HepG2 (cell line): ENCODE measurements at regions not wholly inside any gene's neighbourhood (a gene's known extent, or its start where the extent isn't known, plus 50 kb on each side); places are given as distances from the start of the nearest gene placed in this dataset.
A peak's percentile ranks its signal among the peaks of the same experiment; 100 is the strongest.

Experiments
- HBP1 ChIP-seq: IDR thresholded peaks from 2 replicates; pipeline ENCODE4 v1.6.1; 2016; ENCODE audit warnings: low read depth, control low read depth
- IRF2 ChIP-seq: IDR thresholded peaks from 2 replicates; pipeline ENCODE4 v1.6.1; 2018; ENCODE audit warnings: missing genetic modification reagents, missing compliant biosample characterization
- NFIB ChIP-seq: sonication (generic); formaldehyde crosslinking; IDR thresholded peaks from 2 replicates; pipeline ENCODE4 v1.9.0; 2021; ENCODE audit warnings: missing genetic modification reagents, mild to moderate bottlenecking, borderline replicate concordance
- SNAPC5 ChIP-seq: sonication (generic); formaldehyde crosslinking; IDR thresholded peaks from 2 replicates; pipeline ENCODE4 v1.8.1; 2023; ENCODE audit warnings: mild to moderate bottlenecking, missing genetic modification reagents, borderline replicate concordance
- SP140L ChIP-seq: sonication (generic); formaldehyde crosslinking; IDR thresholded peaks from 2 replicates; pipeline ENCODE4 v1.4.0; 2020; ENCODE audit warnings: missing genetic modification reagents, borderline replicate concordance
- UBTF ChIP-seq: sonication (generic); formaldehyde crosslinking; IDR thresholded peaks from 2 replicates; pipeline ENCODE4 v1.4.0; 2020; ENCODE audit warnings: mild to moderate bottlenecking, missing genetic modification reagents
- ZFYVE20 ChIP-seq: sonication (generic); formaldehyde crosslinking; IDR thresholded peaks from 2 replicates; pipeline ENCODE4 v1.8.0; 2023; ENCODE audit warnings: low read depth, mild to moderate bottlenecking, moderate library complexity, missing genetic modification reagents, borderline replicate concordance
- ZNF136 ChIP-seq: sonication (generic); formaldehyde crosslinking; IDR thresholded peaks from 2 replicates; pipeline ENCODE4 v1.8.1; 2022; ENCODE audit warnings: low read depth, mild to moderate bottlenecking, moderate library complexity, missing genetic modification reagents
- ZNF143 ChIP-seq: sonication (generic); formaldehyde crosslinking; IDR thresholded peaks from 2 replicates; pipeline ENCODE4 v1.4.0; 2020; ENCODE audit warnings: missing genetic modification reagents
- ZNF232 ChIP-seq: sonication (generic); formaldehyde crosslinking; IDR thresholded peaks from 2 replicates; pipeline ENCODE4 v1.4.0; 2020; ENCODE audit warnings: missing genetic modification reagents, borderline replicate concordance
- ZNF256 ChIP-seq: sonication (generic); formaldehyde crosslinking; conservative IDR thresholded peaks from 2 replicates; pipeline ENCODE4 v1.4.0; 2020; ENCODE audit warnings: missing genetic modification reagents
- ZNF292 ChIP-seq: sonication (generic); formaldehyde crosslinking; IDR thresholded peaks from 2 replicates; pipeline ENCODE4 v1.8.1; 2022; ENCODE audit warnings: mild to moderate bottlenecking, low read depth, missing genetic modification reagents, borderline replicate concordance
- ZNF597 ChIP-seq: sonication (generic); formaldehyde crosslinking; IDR thresholded peaks from 2 replicates; pipeline ENCODE4 v1.5.0; 2020; ENCODE audit warnings: missing genetic modification reagents
- ZSCAN22 ChIP-seq: sonication (generic); formaldehyde crosslinking; IDR thresholded peaks from 2 replicates; pipeline ENCODE4 v1.4.0; 2020; ENCODE audit warnings: mild to moderate bottlenecking, missing genetic modification reagents

GRCh38 chr20:25865715-25866656 is 169.3 kb upstream of the ZNF337 start (continued):
- TF ChIP-seq ZNF597 (CRISPR knock-in tag) (no peak), ZNF292 (CRISPR knock-in tag) (peak; percentile 53; the same call in 1 of the 2 replicates), ZNF256 (CRISPR knock-in tag) (no peak), NFIB (no peak), HBP1 (CRISPR knock-in tag) (no peak), ZNF136 (CRISPR knock-in tag) (no peak), UBTF (no peak), SNAPC5 (CRISPR knock-in tag) (no peak), ZFYVE20 (CRISPR knock-in tag) (no peak), IRF2 (CRISPR knock-in tag) (no peak), ZNF232 (CRISPR knock-in tag) (no peak), SP140L (no peak), ZNF143 (CRISPR knock-in tag) (no peak), ZSCAN22 (CRISPR knock-in tag) (no peak)
